SK-N-SH (cell line): ENCODE measurements at regions not wholly inside any gene's neighbourhood (a gene's known extent, or its start where the extent isn't known, plus 50 kb on each side); places are given as distances from the start of the nearest gene placed in this dataset.

Experiments used
- CTCF ChIA-PET: fragments of 300-600, 350-600 bp; formaldehyde crosslinking; extraction: SDS; loops from one replicate; lab custom pipeline; 2021; lab: Yijun Ruan, JAX
- POLR2A ChIA-PET: fragments of 350-600 bp; sonication (Branson Sonifier 250); formaldehyde crosslinking; extraction: SDS; loops from one replicate; lab custom pipeline; 2020; ENCODE audit warnings: antibody characterized with exemption, inconsistent platforms; lab: Yijun Ruan, JAX
- DNase-seq: peaks from one replicate; pipeline ENCODE4 v3.0.0; 2012
- H2AFZ ChIP-seq: fragments of 200-600 bp; sonication (generic); 2 replicates; pipeline ENCODE4 v1.8.1; 2016; ENCODE audit warnings: antibody characterized with exemption, mild to moderate bottlenecking, low read depth
- H3F3A ChIP-seq: fragments of 200-600 bp; sonication (generic); replicated peaks from 2 replicates; pipeline ENCODE3; 2016; ENCODE audit warnings: antibody characterized with exemption, mild to moderate bottlenecking; ENCODE audit not compliant: insufficient read depth
- H3K27ac ChIP-seq, 2 experiments: fragments of 200-500 bp in 1 of 2; fragments of 200-600 bp in 1 of 2; sonication (Bioruptor generic) in 1 of 2; sonication (generic), shearing (Covaris generic) in 1 of 2; 2 replicates each; pipeline versions ENCODE4 v1.5.1 to v1.6.1; 2014 to 2016; ENCODE audit warnings: low read depth in 2 of 2, inconsistent platforms in 1 of 2, low read length in 1 of 2, mild to moderate bottlenecking in 1 of 2, mixed read lengths in 1 of 2
- H3K27me3 ChIP-seq: fragments of 200-600 bp; sonication (generic), shearing (Covaris generic); 2 replicates; pipeline ENCODE4 v1.6.1; 2016; ENCODE audit warnings: mixed run types; ENCODE audit not compliant: insufficient read depth
- H3K36me3 ChIP-seq, 2 experiments: fragments of 200-500 bp in 1 of 2; fragments of 200-600 bp in 1 of 2; sonication (Bioruptor generic) in 1 of 2; sonication (generic) in 1 of 2; replicated peaks in 1 of 2; 2 replicates each; pipeline versions ENCODE3 to v1.5.1; 2014 to 2016; ENCODE audit warnings: low read length in 1 of 2, mild to moderate bottlenecking in 1 of 2; ENCODE audit not compliant: insufficient read depth in 2 of 2, control insufficient read depth in 1 of 2
- H3K4me1 ChIP-seq, 2 experiments: fragments of 200-500 bp in 1 of 2; fragments of 200-600 bp in 1 of 2; sonication (Bioruptor generic) in 1 of 2; sonication (generic), shearing (Covaris generic) in 1 of 2; 2 replicates each; pipeline versions ENCODE4 v1.5.1 to v1.6.1; 2014 to 2016; ENCODE audit warnings: low read depth in 1 of 2, low read length in 1 of 2, mixed run types in 1 of 2; ENCODE audit not compliant: insufficient read depth in 2 of 2, control insufficient read depth in 1 of 2
- H3K4me2 ChIP-seq: fragments of 200-600 bp; sonication (generic), shearing (Covaris generic); 2 replicates; pipeline ENCODE4 v1.6.1; 2017; ENCODE audit warnings: mixed run types
- H3K4me3 ChIP-seq, 2 experiments: fragments of 200-500 bp in 1 of 2; fragments of 200-600 bp in 1 of 2; sonication (Bioruptor generic) in 1 of 2; sonication (generic), shearing (Covaris generic) in 1 of 2; 2 replicates each; pipeline versions ENCODE4 v1.5.1 to v1.8.1; 2014 to 2016; ENCODE audit warnings: low read depth in 2 of 2, inconsistent platforms in 1 of 2, low read length in 1 of 2, mild to moderate bottlenecking in 1 of 2, mixed read lengths in 1 of 2, moderate library complexity in 1 of 2
- H3K79me2 ChIP-seq: fragments of 200-600 bp; sonication (generic); 2 replicates; pipeline ENCODE4 v1.8.1; 2017; ENCODE audit warnings: mild to moderate bottlenecking; ENCODE audit not compliant: insufficient read depth
- H3K9ac ChIP-seq: fragments of 200-600 bp; sonication (generic); 2 replicates; pipeline ENCODE4 v1.6.1; 2017; ENCODE audit warnings: mixed run types
- H3K9me2 ChIP-seq: fragments of 200-600 bp; sonication (generic); 2 replicates; pipeline ENCODE4 v1.6.1; 2017; ENCODE audit warnings: mixed run types
- H3K9me3 ChIP-seq: fragments of 200-600 bp; sonication (generic); 2 replicates; pipeline ENCODE4 v1.6.1; 2017; ENCODE audit warnings: mixed run types, mild to moderate bottlenecking, moderate library complexity
- H4K20me1 ChIP-seq: fragments of 200-600 bp; sonication (generic); 2 replicates; pipeline ENCODE4 v1.6.1; 2017; ENCODE audit warnings: mild to moderate bottlenecking, mixed run types; ENCODE audit not compliant: insufficient read depth
- CTCF ChIP-seq: fragments of 200-600 bp; sonication (generic); IDR thresholded peaks from 2 replicates; pipeline ENCODE4 v1.6.1; 2017; ENCODE audit warnings: antibody characterized with exemption, mild to moderate bottlenecking, moderate library complexity
- EZH2phosphoT487 ChIP-seq: fragments of 200-600 bp; sonication (generic); IDR thresholded peaks from 2 replicates; pipeline ENCODE4 v1.6.1; 2017; ENCODE audit warnings: low read depth, mixed run types, mild to moderate bottlenecking, antibody characterized with exemption, moderate library complexity, borderline replicate concordance
- FOXJ3 ChIP-seq: sonication (generic); formaldehyde crosslinking; IDR thresholded peaks from 2 replicates; pipeline ENCODE4 v1.5.1; 2020; ENCODE audit warnings: mild to moderate bottlenecking, missing genetic modification reagents
- FOXM1 ChIP-seq: IDR thresholded peaks from 2 replicates; pipeline ENCODE4 v1.4.0; 2012; ENCODE audit warnings: low read depth, mild to moderate bottlenecking
- GABPA ChIP-seq: IDR thresholded peaks from 2 replicates; pipeline ENCODE4 v1.4.0; 2012; ENCODE audit warnings: low read depth, mild to moderate bottlenecking
- JUND ChIP-seq: IDR thresholded peaks from 2 replicates; pipeline ENCODE4 v1.4.0; 2012
- MAX ChIP-seq: IDR thresholded peaks from 2 replicates; pipeline ENCODE4 v1.4.0; 2012; ENCODE audit warnings: low read depth
- MXI1 ChIP-seq: IDR thresholded peaks from 2 replicates; pipeline ENCODE4 v1.6.1; 2012; ENCODE audit warnings: mild to moderate bottlenecking, low read depth, low read length, improper control_type of control experiment
- PBX3 ChIP-seq: IDR thresholded peaks from 2 replicates; pipeline ENCODE4; 2012
- RXRA ChIP-seq: IDR thresholded peaks from 2 replicates; pipeline ENCODE4 v1.4.0; 2012; ENCODE audit warnings: low read depth, mild to moderate bottlenecking, borderline replicate concordance
- TCF12 ChIP-seq: IDR thresholded peaks from 2 replicates; pipeline ENCODE4 v1.4.0; 2012
- TEAD4 ChIP-seq: IDR thresholded peaks from 2 replicates; pipeline ENCODE4 v1.4.0; 2012; ENCODE audit warnings: mild to moderate bottlenecking, borderline replicate concordance; ENCODE audit not compliant: insufficient read depth
- USF1 ChIP-seq: IDR thresholded peaks from 2 replicates; pipeline ENCODE4 v1.4.0; 2012; ENCODE audit warnings: low read depth, borderline replicate concordance
- USF2 ChIP-seq: fragments of 150-350 bp; IDR thresholded peaks from 2 replicates; pipeline ENCODE4 v1.6.1; 2017; ENCODE audit warnings: antibody characterized with exemption, low read length, low read depth, borderline replicate concordance
- WGBS: methylation state at CpG from one replicate; pipeline ENCODE4 v1.1.6; 2017; ENCODE audit warnings: low lambda C conversion rate; 5-methylcytosine and 5-hydroxymethylcytosine counted together

GRCh38 chr6:139690007-139690406 lies 315.6 kb upstream of the CITED2 start:
- ChIA-PET POLR2A (no interaction called here), CTCF (no interaction called here)

GRCh38 chr6:139687055-139687454 lies 312.6 kb upstream of the CITED2 start:
- Histone ChIP-seq H3K4me3 (no peak overlapping the region), H3K9me2 (no peaks in the 10 kb centered on the region), H3K4me2 (no peak overlapping the region), H3K4me1 (no peaks in the 10 kb centered on the region; a peak in 1 of 4 replicates), H2AFZ (no peak overlapping the region; the same call in 1 of the 2 replicates), H3K9me3 (no peaks in the 10 kb centered on the region), H3K27me3 (no peaks in the 10 kb centered on the region), H3K36me3 (no peaks in the 10 kb centered on the region), H3K79me2 (no peaks in the 10 kb centered on the region), H3K9ac (no peak overlapping the region), H3K27ac (no peak overlapping the region), H4K20me1 (no peaks in the 10 kb centered on the region), H3F3A (no peaks in the 10 kb centered on the region)
- TF ChIP-seq TCF12 (no peak), MAX (no peak), GABPA (no peak), JUND (no peak), CTCF (no peak), MXI1 (no peak), EZH2phosphoT487 (no peak), RXRA (no peak), PBX3 (no peak)
- ChIA-PET POLR2A (no interaction called here), CTCF (interaction anchor here (1.1 kb wide), 1 partner anchor 1301 kb away, joined by 3 read pairs; no protein-coding TSS in a partner anchor)
- 53% methylated on average over 2 of the region's 2 CpGs for WGBS
- DNase-seq, result no peak

More at GRCh38 chr6:139690007-139690406, 315.6 kb upstream of the CITED2 start:
- Histone ChIP-seq H3K79me2 (no peaks in the 10 kb centered on the region), H3K27me3 (no peaks in the 10 kb centered on the region), H4K20me1 (no peaks in the 10 kb centered on the region), H3K9ac (no peak overlapping the region), H2AFZ (no peak overlapping the region), H3F3A (no peaks in the 10 kb centered on the region), H3K4me3 (no peak overlapping the region), H3K9me3 (no peaks in the 10 kb centered on the region), H3K9me2 (no peaks in the 10 kb centered on the region), H3K4me1 (no peaks in the 10 kb centered on the region; a peak in 1 of 4 replicates), H3K36me3 (no peaks in the 10 kb centered on the region), H3K4me2 (no peak overlapping the region), H3K27ac (no peak overlapping the region)
- DNase-seq, result no peak
- 93% methylated on average over 1 of the region's 1 CpG for WGBS
- TF ChIP-seq USF2, result no peak
- no peak for TF ChIP-seq MAX
- no peak for TF ChIP-seq EZH2phosphoT487
- no peak for TF ChIP-seq JUND
- TF ChIP-seq FOXM1, result no peak
- TF ChIP-seq FOXJ3 (CRISPR knock-in tag), result no peak
- no peak for TF ChIP-seq USF1
- TF ChIP-seq TEAD4, result no peak
- no peak for TF ChIP-seq CTCF
- no peak for TF ChIP-seq MXI1
- TF ChIP-seq, all 33 proteins: peak for 0
